ENCODE measurements at regions not wholly inside any gene's neighbourhood (a gene's known extent, or its start where the extent isn't known, plus 50 kb on each side); places are given as distances from the start of the nearest gene placed in this dataset.
"Not testable (repeated sequence)": the region's sequence is repeated elsewhere in the genome, so short reads cannot be mapped to it uniquely, and the experiment has no call there.

DNA sequence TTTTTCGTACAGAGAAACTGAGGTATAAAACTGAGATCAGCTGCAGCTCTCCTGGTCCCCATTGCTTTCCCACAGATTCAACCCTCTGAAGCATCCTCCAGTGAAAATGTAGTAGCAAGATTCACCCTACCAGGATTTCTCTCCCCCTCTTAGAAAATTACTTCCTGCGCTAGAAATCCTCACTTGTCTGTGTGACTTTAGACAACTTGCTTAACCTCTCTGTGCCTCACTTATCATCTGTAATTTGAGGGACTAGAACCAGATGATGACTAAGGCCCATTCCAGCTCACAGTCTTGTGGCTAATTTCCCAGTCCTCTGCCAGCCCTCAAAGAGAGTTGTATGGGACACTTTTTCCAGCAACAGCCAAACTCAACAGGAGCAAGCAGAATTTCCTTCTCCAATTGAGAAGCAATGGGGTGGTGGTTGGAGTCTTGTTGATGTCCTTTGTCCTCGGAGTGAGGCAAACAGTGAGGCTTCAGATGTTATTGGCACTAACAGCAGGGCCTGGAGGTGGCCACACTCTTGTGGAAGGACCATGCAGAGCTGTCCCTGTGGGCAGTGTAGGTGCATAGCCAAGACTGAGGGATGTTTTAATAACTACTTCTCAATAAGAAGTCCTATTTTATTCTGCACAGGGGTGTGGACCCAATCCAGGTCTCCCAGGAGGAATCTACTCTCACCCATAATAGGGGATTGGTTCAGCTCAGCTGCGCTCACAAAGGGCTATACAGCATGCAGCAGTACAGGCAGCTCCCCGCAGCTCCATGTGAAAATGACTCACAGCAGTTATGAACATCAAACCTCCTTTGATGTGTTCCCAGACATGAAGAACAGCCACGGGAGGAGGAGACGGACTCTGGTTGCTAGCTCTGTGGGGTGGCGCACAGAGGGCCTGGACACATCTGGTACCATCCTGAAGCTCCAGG is 200.1 kb downstream of the DAD1 start:
- peak; percentile 84 for DNase-seq (ENCODE audit: low read depth, low spot score)

DNA sequence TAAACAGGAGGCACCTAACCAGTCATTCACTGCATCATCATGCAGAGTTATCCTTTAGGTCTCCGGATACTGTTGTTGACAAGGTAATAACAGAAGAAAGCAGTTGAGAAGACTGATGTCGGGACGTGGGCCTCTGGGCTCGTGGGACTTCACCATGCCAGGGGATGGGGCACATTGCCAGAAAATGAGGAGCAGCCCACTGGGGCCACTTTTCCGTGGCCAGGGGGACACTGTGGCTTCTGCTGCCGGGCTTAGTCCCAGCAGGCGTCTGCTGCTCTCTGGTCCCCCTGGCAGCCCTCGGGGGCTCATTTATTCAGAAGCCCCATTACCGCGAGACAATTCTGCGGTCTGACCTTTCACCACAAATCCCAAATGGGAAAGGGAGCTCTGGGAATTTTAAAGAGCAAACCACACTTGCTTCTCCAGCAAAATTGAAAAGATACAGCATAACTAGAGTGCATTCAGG is 201.2 kb downstream of the DAD1 start:
- peak; percentile 69 for DNase-seq (ENCODE audit: low read depth, low spot score)

DNA sequence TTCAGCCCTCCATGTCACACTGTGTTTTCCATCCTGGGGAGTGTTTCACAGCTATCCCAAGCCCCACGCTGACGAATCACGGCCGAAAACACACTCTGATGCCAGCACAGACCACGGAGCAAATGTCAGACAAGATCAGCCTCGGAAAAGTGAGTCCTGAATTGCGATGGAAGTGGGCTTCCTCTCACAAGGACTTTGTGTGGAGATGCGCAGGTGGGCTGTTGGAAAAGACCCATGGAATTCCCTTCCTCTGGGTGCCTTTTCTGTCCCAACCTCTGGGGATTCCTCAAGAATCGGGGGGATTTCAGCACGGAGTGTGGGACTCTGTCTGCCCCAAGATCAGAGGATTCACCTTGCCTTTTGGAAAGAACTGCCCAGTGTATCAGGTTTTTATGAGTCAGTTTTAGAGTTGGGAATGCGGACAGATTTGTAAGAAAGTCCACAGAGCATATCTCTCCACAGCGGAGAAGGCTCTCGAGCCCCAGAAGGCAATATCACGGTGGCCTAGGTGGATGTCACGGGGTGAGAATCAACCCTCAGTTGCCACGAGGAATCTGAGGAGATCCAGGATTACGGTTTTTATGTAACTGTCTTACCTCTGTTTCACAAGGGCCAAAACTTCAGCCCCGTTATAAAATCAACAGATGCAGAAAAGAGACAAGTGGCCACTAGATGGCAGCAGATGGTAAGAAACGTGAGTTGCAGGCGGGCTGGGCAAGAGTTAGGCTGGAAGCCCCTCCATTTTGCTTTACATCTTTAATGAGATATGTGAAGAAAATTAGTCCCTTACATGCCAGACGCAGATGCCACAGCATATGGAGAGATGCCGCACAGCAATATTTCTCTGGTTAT is 201.9 kb downstream of the DAD1 start:
- DNase-seq (ENCODE audit: low read depth, low spot score) = peak; percentile 90

DNA sequence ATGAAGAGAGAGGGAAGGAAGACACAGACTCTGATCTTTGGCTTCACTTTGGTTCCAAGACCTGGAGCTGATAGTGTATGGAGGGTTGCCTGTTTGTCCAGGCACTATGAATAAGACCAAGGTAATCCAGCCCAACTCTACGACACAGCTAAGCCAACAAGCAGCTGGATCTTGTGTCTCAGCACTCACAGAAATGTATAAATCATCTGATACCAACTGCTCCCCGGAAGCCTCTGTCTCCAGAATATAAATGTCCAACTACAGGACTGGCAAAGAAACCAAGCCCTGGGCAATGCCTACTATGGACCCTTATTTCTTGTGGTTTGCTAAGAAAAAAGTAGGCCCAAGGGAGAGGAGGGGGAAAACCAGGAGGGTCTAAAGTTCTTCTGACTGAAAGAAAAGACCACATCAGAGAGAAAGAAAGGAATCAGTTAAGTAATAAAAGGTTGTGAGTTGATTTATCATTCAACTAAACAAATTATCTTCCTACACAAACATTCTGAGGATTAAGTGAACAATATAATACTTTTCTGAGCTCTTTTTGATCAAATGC is 204.0 kb downstream of the DAD1 start:
- no peak for DNase-seq (ENCODE audit: low read depth, low spot score)

DNA sequence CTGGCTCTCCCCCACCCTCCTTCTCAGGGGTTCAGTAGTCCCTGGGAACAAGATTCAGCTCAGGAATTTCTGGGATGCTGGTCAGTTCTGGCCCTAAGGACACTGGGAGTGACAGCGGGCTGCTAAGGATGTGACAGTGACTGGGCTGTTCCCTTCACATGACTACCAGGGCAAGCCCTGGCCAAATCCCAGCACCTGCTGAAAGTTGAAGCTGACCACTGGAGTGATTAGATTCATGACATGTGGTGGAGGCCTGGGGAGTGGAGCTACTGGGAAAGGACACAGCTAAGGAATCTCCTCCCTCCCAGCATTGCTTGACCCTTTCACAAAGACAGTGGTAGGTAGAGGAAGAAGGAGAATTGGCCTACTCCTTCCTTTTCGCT is 204.9 kb downstream of the DAD1 start:
- DNase-seq (ENCODE audit: low read depth, low spot score) = peak; percentile 12

DNA sequence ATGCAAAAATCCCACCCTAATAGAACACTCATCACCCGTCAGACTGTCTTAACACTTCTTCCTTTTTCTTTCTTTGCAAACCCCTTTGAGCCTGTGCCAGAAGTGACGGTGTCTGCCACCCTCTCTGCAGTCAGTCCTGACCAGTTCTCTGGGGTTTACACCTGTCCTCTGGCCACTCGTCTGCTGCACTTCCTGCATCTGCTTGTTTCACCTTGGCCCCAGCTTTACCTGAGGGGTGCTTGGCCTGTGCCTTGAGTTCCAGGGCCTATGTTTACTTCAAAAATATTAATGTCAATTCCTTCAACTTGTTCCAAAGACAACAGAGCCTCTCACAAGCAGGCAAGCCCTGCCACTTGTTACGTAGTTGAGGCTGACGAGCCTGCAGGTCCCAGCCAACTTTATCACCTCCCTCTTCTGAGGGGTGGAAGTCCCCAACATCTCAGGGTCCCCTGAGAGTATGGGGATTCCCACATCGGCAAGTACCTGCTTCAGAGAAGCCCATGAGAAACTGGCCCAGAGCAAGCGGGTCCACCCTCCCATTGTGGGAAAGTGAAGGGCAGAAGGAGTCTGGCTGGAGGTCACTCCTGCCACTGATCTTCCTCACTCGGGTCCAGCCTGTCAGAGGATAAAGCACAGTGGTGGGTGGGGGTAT is 205.4 kb downstream of the DAD1 start:
- no peak for DNase-seq (ENCODE audit: low read depth, low spot score)

DNA sequence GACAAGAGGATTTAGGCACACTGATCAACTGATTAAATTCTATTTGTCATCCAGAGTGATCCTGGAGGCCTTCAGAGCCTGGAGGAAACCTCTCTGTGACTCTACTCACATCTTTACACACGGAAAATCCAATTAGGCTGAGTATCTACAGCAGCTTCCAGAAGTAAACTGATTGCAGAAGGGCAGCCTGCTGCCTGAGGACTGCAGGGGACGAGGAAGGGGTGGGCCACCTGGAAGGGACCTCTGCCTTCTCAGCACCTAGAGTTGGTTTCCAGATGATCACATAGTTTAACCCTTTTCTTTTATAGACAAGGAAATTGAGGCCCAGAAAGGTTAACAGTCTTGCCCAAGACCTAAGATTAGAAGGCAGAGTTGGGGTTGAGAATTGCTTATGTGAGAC is 206.1 kb downstream of the DAD1 start:
- no peak for DNase-seq (ENCODE audit: low read depth, low spot score)

DNA sequence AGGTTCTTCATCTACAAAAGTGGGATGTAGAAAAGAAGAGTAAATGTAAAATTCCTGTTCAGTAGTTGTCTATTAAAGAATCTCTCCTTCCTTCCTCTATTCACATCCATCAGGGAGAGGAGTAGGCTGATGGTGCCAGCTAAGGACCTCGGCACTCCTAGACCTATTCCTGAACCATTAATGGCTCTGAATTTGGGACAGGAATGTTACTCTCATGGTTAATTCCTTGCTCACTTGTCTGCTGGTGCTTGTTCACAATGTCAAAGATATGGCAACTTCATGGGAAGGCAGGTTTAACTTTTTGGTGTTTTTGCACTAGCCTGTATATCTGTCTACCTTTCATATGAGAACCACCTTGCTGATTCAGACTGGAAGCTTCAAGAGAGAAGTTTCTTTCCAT is 206.6 kb downstream of the DAD1 start:
- DNase-seq (ENCODE audit: low read depth, low spot score) = no peak

DNA sequence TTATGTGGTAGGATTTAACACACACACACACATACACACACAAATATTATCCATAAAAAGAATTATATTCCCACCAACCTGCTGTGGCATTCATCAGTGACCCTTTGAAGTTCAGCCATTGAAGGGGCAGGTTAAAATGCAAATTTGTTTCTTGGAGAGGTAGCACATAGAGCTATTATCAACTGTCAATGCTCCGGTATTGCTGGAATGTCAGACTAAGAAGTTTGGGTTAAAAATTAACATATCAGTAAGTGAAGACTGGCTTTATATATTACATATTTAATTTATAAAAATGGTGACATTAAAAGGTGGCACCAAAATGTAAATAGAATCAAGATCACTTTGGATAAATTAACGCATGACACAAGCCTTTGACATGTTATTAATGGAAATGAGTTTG is 207.3 kb downstream of the DAD1 start:
- DNase-seq (ENCODE audit: low read depth, low spot score) = no peak

DNA sequence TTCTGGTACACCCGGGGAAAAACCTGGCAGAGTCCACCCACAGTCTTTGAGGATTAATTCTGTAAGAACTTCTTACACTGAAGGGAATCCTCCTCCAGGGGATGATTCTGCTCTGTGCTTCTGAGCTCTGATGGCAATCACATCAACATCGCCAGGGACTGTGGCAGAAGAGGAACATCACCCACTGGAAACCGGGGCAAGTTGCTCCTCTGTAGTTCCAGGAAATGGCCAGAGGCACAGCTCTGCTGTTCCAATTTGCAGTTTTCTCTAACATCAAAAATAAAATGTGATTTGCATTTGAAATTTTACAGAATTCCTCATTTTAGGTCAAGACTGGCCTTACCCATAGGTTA is 207.6 kb downstream of the DAD1 start:
- no peak for DNase-seq (ENCODE audit: low read depth, low spot score)

DNA sequence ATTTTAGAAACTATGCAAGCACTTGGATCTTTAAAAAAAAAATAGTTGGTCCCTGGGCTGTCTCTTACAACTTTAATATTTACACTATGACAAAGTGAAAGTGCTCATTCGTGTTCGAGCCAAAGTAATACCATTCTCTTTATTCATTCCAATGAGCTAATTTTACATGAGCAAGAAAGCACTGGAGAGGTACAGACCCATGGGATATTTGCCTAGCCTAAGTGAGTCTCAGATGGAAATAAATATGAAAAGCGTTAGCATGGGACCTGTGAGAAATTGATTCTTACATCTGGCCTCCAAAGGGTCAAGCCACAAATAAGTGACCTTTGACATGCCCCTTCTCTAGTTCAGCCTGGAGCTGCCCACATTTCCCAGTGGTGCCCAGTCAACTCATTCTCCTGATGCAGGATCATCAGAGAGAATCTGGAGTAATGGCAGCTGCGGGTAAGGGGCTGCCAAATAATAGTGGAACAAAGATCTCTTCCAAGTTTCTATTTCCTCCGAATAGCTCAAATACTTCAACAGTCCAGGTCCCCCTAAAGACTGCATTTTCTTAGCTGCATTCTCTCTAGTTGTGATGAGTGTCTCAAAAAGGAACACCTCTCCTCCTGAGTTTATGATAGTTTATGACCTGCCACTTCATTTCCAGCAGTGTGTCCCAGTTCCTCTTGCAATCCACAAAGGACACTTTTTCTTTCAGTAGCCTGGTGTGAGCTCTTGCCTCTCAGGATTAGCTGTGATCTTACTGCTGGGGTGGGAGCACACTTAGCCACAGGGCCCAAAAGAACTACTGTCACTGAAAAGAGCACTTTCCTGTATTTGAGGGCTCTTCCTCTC is 208.2 kb downstream of the DAD1 start:
- peak; percentile 41 for DNase-seq (ENCODE audit: low read depth, low spot score)

DNA sequence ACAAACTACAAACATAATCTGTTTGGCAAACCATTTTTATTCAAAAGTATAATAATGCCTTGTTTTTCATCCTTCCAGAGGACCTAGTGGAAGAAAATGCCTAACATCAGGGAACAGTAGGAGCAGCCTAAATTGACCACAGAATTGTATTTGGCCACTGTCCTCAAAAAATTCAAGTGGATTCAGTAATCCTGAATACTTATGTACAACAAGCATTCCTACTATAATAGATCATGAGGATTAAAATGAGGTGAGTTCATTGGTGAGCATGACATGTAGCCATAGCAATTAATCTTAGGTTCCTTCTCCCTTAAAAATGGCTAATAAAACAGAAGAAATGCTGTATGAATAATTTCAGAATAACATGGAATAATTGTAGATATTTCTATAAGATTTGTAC is 209.3 kb downstream of the DAD1 start:
- peak; percentile 83 for DNase-seq (ENCODE audit: low read depth, low spot score)

DNA sequence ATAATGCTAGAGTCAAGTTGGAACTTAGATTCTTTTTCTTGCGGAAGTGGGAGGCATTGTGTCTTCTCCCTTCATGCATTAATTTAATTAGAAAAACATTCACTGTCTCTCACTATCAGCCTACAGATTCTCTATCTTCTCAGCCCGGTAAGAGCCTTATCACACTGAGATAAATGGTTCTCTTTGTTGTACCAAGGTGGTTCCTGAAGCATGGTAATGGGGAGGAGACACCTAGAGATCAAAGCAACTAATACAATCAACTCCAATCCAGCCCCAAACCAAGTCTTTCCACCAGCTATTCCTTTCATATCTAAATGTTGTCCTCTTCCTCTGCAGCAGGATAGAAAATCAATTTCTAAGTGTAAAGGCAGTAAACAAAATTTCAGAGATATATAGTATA is 210.8 kb downstream of the DAD1 start:
- no peak for DNase-seq (ENCODE audit: low read depth, low spot score)

DNA sequence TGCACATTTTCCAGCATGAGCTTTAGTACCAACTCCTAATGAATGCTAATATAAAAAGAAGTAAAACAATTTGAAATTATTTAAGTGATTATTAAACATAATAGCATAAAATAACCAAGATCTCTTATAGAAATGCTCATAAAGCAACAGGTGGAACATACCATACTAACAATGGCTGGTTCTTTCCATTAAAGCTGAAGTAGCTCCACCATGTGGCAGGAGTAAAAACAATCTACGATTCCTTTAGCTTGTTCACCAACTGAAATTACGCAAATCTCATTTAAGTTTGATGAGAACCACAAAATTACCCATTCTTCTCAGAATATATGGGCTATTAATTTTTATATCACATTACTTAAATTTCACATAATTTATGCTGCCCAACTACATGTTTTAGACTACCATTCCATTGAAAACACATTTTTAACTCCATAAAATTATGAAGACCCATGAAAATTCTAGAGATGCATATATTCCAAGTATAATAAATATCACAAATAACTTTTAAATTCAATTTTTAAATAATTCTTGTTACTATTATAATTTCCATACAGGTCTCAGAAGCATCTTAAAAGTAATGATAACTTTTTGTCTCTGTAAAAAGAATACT is 213.6 kb downstream of the DAD1 start:
- DNase-seq (ENCODE audit: low read depth, low spot score) = peak; percentile 70

DNA sequence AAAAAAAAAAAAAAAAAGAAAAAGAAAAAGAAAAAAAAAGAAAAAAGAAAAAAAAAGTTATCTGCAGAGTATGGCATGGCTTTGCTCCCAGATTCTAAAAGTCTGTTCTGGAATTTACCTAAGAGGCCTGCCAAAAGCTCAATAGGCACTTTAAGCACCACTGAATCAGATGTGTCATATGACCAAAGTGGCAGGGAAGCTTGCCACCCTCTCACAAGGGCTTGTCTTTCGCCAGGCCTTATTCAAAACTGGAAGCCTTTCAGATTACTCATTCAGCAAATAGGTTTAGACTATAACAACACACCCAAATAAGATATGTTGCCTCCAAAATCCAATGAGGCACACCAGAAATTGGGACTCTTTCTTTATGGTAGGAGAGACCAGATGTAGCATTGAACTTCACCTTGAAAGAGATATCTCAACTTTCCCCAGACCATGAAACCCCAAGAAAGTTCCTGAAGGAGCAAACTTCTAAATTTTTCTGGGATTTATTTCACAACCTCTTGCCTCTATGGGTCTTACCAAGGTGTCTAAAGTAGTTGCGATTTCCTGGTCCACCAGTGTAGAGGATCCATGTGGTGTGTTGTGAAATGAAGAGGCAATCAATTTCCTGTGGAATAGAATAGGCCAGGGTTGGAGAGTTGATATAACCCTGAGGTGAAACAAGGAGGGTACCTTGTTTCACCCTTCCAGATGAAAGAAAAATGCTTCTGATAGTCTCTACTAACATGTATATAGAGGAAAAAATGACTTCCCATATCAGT is 218.8 kb downstream of the DAD1 start:
- DNase-seq (ENCODE audit: low read depth, low spot score) = peak; percentile 91

DNA sequence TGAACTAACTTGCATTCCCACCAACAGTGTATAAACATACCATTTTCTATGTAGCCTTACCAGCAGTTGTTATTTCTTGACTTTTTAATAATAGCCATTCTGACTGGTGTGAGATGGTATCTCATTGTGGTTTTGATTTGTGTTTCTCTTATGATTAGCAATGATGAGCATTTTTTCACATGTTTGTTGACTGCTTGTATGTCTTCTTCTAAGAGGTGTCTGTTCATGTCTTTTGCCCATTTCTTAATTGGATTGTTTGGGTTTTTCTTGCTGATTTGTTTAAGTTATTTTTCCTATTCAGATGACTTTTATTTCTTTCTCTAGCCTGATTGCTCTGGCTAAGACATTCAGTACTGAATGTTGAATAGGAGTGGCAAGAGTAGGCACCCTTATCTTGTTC is 230.3 kb downstream of the DAD1 start:
- DNase-seq (ENCODE audit: low read depth, low spot score) = no peak

DNA sequence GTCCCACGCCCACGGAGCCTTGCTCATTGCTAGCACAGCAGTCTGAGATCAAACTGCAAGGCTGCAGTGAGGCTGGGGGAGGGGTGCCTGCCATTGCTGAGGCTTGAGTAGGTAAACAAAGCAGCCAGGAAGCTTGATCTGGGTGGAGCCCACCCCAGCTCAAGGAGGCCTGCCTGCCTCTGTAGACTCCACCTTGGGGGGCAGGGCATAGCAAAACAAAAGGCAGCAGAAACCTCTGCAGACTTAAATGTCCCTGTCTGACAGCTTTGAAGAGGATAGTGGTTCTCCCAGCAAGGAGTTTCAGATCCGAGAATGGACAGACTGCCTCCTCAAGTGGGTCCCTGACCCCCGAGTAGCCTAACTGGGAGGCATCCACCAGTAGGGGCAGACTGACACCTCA is 239.7 kb downstream of the DAD1 start:
- not testable (repeated sequence) for DNase-seq (ENCODE audit: low read depth, low spot score)

DNA sequence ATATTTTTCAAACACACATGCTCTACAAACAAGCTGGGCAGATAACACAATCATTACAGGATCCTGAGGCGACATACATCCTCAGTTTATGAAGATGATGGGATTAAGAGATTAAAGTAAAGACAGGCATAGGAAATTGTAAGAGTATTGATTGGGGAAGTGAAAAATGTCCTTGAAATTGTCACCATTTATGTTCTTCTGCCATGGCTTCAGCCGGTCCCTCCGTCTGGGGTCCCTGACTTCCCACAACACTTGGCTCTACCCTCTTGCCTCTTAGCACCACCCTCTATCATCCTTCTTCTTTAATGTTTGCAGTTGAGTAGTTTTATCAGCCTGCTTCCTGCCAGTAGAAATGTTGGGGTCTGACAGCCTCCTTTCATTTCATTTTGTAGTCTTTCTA is 244.4 kb downstream of the DAD1 start:
- DNase-seq (ENCODE audit: low read depth, low spot score) = no peak

DNA sequence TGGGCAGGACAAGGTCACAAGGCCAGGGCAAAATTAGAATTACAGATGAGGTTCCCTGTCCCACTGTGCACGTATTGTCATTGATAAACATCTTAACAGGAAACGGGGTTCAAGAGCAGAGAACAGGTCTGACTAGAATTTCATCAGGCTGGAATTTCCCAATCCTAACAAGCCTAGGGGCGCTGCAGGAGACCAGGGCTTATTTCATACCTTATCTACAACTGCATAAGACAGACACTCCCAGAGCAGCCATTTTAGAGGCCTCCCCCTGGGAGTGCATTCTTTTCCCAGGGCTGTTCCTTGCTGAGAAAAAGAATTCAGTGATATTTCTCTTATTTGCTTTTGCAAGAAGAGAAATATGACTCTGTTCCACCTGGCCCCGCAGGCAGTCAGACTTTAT is 244.8 kb downstream of the DAD1 start:
- DNase-seq (ENCODE audit: low read depth, low spot score) = not testable (repeated sequence)

DNA sequence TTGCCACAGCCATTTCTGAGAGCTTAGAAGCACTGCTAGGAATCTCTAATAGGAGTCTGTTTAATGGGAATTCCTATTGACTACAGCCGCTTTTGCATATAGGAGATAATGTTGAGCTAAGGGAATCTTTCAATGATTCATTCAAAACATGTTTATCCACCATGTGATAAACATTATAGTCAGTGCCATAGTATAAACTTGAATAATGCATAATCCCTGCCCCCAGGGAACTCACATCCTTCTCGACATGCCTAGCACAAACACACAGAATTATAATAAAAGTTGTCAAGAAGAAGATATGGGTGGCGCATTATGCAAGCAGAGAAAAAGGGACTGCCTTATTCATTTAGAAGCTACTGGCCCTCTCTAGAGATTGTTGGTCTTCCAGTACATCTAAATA is 248.0 kb downstream of the DAD1 start:
- DNase-seq (ENCODE audit: low read depth, low spot score) = no peak
